ENCODE measurements at regions not wholly inside any gene's neighbourhood (a gene's known extent, or its start where the extent isn't known, plus 50 kb on each side); places are given as distances from the start of the nearest gene placed in this dataset.

DNA sequence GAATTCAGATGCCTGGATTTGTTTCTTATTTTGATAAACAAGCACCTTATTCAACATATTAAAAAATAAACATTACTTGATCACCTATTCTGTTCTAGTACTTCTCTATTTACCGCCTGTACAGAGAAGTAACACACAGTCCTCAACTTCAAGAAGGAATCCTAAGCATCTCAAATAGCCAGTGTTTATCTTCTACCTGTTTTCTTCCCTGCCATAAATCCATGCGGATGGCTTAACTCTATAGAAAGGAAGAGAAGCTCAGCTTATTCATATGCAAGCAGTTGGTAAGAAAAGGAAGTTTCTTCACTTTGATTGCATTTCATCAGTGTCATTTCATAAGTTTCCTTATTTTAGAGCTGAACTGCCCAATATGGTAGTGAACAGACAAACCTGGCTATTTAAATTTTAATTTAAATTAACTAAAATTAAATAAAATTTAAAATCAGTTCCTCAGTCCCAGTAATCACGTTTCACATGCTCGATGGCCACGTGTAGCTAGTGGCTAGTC is 210.0 kb upstream of the PEX5L start:
- TF ChIP-seq RCOR1 (IDR thresholded peaks at IDR 0.05; ENCODE audit: low read length) = no peak
- TF ChIP-seq FOXM1 (IDR thresholded peaks at IDR 0.05; ENCODE audit: low read depth) = no peak
- TF ChIP-seq FOSL2 (IDR thresholded peaks at IDR 0.05; ENCODE audit: borderline replicate concordance, low read depth) = no peak
- no peak for TF ChIP-seq SIN3A (IDR thresholded peaks at IDR 0.05; ENCODE audit: borderline replicate concordance, low read depth, low read length)
- TF ChIP-seq, protein P1, sequence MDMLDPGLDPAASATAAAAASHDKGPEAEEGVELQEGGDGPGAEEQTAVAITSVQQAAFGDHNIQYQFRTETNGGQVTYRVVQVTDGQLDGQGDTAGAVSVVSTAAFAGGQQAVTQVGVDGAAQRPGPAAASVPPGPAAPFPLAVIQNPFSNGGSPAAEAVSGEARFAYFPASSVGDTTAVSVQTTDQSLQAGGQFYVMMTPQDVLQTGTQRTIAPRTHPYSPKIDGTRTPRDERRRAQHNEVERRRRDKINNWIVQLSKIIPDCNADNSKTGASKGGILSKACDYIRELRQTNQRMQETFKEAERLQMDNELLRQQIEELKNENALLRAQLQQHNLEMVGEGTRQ (IDR thresholded peaks at IDR 0.05; ENCODE audit: borderline replicate concordance, low read depth, low read length) = no peak
- no peak for TF ChIP-seq JUND (IDR thresholded peaks at IDR 0.05)
- TF ChIP-seq RFX5 (IDR thresholded peaks at IDR 0.05; ENCODE audit: low read length) = no peak
- no peak for TF ChIP-seq TCF12 (IDR thresholded peaks at IDR 0.05)
- no peak for TF ChIP-seq NRF1 (IDR thresholded peaks at IDR 0.05; ENCODE audit: low read depth, low read length)
- TF ChIP-seq, protein P2, sequence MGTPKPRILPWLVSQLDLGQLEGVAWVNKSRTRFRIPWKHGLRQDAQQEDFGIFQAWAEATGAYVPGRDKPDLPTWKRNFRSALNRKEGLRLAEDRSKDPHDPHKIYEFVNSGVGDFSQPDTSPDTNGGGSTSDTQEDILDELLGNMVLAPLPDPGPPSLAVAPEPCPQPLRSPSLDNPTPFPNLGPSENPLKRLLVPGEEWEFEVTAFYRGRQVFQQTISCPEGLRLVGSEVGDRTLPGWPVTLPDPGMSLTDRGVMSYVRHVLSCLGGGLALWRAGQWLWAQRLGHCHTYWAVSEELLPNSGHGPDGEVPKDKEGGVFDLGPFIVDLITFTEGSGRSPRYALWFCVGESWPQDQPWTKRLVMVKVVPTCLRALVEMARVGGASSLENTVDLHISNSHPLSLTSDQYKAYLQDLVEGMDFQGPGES (IDR thresholded peaks at IDR 0.05; ENCODE audit: low read depth, low read length) = no peak
- no peak for TF ChIP-seq FOXJ3 (CRISPR knock-in tag; IDR thresholded peaks at IDR 0.05)
- no peak for TF ChIP-seq RAD21 (IDR thresholded peaks at IDR 0.05; ENCODE audit: low read length)
- Histone ChIP-seq H2AFZ (ENCODE audit: low read depth) (no peak overlapping the region), H3K9ac (no peak overlapping the region), H3K9me2 (no peaks in the 10 kb centered on the region), H3F3A (replicated peaks; ENCODE audit: insufficient read depth) (no peaks in the 10 kb centered on the region), H3K27me3 (ENCODE audit: insufficient read depth) (no peaks in the 10 kb centered on the region), H3K79me2 (ENCODE audit: insufficient read depth) (no peaks in the 10 kb centered on the region), H3K4me1 (ENCODE audit: control insufficient read depth in 1 of 2, insufficient read depth in 2 of 2, low read depth in 1 of 2, low read length in 1 of 2) (no peaks in the 10 kb centered on the region), H3K36me3 (replicated peaks in 1 of 2; ENCODE audit: control insufficient read depth in 1 of 2, insufficient read depth in 2 of 2, low read length in 1 of 2) (no peaks in the 10 kb centered on the region), H3K27ac (ENCODE audit: low read depth in 2 of 2, low read length in 1 of 2) (no peak overlapping the region), H3K9me3 (no peaks in the 10 kb centered on the region), H3K4me3 (ENCODE audit: low read depth in 2 of 2, low read length in 1 of 2) (no peak overlapping the region), H4K20me1 (ENCODE audit: insufficient read depth) (no peaks in the 10 kb centered on the region), H3K4me2 (no peak overlapping the region)
- 23% methylated on average over 5 of the region's 5 CpGs for WGBS (ENCODE audit: low lambda C conversion rate)
- DNase-seq = no peak
- CTCF ChIA-PET = no interaction called here
- POLR2A ChIA-PET = no interaction called here

DNA sequence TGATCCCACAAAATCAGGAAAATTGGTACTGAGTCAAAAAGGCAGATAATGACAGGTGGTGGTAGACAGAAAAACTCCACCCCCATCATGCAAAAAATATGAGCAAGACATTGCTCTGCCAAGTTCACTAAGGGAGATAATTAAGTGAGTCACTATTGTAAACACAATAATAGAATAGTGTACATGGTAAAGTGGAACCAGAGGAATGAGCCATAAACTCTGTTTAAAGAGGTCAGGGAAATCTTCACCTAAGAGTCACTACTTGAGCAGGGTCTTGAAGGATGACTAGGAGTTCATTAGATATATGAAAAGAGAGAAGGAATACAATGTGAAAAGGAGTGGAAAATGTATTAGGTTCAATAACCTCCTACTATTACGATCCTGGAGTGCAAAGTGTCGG is 213.4 kb upstream of the PEX5L start:
- Histone ChIP-seq H4K20me1 (ENCODE audit: insufficient read depth) (no peaks in the 10 kb centered on the region), H3K4me1 (ENCODE audit: control insufficient read depth in 1 of 2, insufficient read depth in 2 of 2, low read depth in 1 of 2, low read length in 1 of 2) (no peaks in the 10 kb centered on the region), H3K36me3 (replicated peaks in 1 of 2; ENCODE audit: control insufficient read depth in 1 of 2, insufficient read depth in 2 of 2, low read length in 1 of 2) (no peaks in the 10 kb centered on the region), H3K79me2 (ENCODE audit: insufficient read depth) (no peaks in the 10 kb centered on the region), H3K4me2 (no peak overlapping the region), H3K9me2 (no peaks in the 10 kb centered on the region), H2AFZ (ENCODE audit: low read depth) (no peak overlapping the region), H3K9me3 (no peaks in the 10 kb centered on the region), H3K9ac (no peak overlapping the region), H3K27me3 (ENCODE audit: insufficient read depth) (no peaks in the 10 kb centered on the region), H3K27ac (ENCODE audit: low read depth in 2 of 2, low read length in 1 of 2) (no peak overlapping the region), H3K4me3 (ENCODE audit: low read depth in 2 of 2, low read length in 1 of 2) (no peak overlapping the region), H3F3A (replicated peaks; ENCODE audit: insufficient read depth) (no peaks in the 10 kb centered on the region)
- 12% methylated on average over 2 of the region's 2 CpGs for WGBS (ENCODE audit: low lambda C conversion rate)
- DNase-seq = no peak
- CTCF ChIA-PET = no interaction called here
- POLR2A ChIA-PET = no interaction called here
- TF ChIP-seq YY1 (IDR thresholded peaks at IDR 0.05; ENCODE audit: low read depth) (no peak), JUND (IDR thresholded peaks at IDR 0.05) (peak; percentile 15; the same call in 1 of the 2 replicates), NRF1 (IDR thresholded peaks at IDR 0.05; ENCODE audit: low read depth, low read length) (no peak), FOXM1 (IDR thresholded peaks at IDR 0.05; ENCODE audit: low read depth) (no peak), RAD21 (IDR thresholded peaks at IDR 0.05; ENCODE audit: low read length) (no peak), RCOR1 (IDR thresholded peaks at IDR 0.05; ENCODE audit: low read length) (no peak), ELF1 (IDR thresholded peaks at IDR 0.05) (no peak), TAF1 (IDR thresholded peaks at IDR 0.05; ENCODE audit: borderline replicate concordance, low read depth, low read length) (no peak), RXRA (IDR thresholded peaks at IDR 0.05; ENCODE audit: borderline replicate concordance, low read depth) (no peak), TEAD4 (IDR thresholded peaks at IDR 0.05; ENCODE audit: borderline replicate concordance, insufficient read depth) (no peak)
- TF ChIP-seq, protein P3, sequence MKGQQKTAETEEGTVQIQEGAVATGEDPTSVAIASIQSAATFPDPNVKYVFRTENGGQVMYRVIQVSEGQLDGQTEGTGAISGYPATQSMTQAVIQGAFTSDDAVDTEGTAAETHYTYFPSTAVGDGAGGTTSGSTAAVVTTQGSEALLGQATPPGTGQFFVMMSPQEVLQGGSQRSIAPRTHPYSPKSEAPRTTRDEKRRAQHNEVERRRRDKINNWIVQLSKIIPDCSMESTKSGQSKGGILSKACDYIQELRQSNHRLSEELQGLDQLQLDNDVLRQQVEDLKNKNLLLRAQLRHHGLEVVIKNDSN (IDR thresholded peaks at IDR 0.05; ENCODE audit: borderline replicate concordance, low read depth) = no peak
- TF ChIP-seq, protein P4, sequence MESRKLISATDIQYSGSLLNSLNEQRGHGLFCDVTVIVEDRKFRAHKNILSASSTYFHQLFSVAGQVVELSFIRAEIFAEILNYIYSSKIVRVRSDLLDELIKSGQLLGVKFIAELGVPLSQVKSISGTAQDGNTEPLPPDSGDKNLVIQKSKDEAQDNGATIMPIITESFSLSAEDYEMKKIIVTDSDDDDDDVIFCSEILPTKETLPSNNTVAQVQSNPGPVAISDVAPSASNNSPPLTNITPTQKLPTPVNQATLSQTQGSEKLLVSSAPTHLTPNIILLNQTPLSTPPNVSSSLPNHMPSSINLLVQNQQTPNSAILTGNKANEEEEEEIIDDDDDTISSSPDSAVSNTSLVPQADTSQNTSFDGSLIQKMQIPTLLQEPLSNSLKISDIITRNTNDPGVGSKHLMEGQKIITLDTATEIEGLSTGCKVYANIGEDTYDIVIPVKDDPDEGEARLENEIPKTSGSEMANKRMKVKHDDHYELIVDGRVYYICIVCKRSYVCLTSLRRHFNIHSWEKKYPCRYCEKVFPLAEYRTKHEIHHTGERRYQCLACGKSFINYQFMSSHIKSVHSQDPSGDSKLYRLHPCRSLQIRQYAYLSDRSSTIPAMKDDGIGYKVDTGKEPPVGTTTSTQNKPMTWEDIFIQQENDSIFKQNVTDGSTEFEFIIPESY (IDR thresholded peaks at IDR 0.05; ENCODE audit: borderline replicate concordance, low read depth) = no peak
- TF ChIP-seq, protein P2 (IDR thresholded peaks at IDR 0.05; ENCODE audit: low read depth, low read length) = no peak
- TF ChIP-seq, protein P1 (IDR thresholded peaks at IDR 0.05; ENCODE audit: borderline replicate concordance, low read depth, low read length) = no peak

Data from SK-N-SH (cell line).